ENCODE measurements at regions not wholly inside any gene's neighbourhood (a gene's known extent, or its start where the extent isn't known, plus 50 kb on each side); places are given as distances from the start of the nearest gene placed in this dataset.
A peak's percentile ranks its signal among the peaks of the same experiment; 100 is the strongest.

DNA sequence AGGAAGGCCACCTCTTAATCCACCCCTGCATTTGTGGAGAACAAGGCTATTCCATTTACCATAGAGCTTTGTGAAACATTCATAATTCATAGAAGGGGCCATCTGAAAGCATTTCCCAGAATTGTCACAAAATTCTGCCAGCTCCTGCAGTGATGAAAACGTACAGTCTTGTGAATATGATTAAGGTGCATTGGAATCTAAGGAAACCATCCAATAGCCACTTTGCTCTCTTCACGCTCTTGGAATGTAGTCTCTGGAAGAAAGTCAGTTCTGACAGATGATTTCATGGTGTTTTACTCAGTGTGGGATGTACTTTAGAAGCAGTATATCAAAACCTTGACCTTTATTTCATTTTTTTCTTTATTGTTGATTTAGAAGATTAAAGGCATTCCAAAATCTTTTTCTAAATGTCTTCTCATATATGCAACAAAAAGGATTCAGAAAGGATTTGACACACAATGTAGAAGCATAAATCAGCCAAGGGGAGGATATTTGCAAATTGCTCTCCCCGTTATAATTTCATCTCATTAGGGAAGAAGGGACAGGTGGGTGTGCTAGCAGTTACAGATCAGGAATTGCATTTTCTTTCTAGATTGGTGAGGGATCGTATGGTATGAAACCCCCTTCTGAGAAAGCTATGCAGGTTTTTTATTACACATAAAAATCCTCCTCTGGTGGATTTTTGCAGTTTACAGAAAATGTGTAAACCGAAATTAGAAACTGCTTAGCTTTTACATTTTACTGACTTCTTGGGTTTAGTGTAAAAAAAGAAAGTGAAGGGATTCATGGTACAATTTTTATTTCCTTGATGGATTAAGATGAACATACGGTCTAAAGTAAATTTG, 390.2 kb downstream of the LRIG3 start:
- DNase-seq (ENCODE audit: low read depth), result peak; percentile 78

DNA sequence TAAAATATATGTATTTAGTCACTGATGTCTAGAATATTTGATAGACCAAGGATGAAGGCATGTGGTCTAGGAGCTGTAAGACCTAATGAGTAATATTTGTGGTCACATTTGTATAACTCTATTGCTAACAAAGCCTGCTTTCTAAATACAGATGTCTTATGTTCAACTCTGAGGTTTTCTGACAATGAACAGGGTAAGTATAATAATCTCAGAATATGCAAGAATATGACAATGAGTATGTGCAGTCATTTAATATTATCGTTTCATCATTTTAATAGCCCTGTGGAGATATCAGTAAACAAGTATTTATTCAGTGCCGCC, 389.6 kb downstream of the LRIG3 start:
- peak; percentile 25 for DNase-seq (ENCODE audit: low read depth)

DNA sequence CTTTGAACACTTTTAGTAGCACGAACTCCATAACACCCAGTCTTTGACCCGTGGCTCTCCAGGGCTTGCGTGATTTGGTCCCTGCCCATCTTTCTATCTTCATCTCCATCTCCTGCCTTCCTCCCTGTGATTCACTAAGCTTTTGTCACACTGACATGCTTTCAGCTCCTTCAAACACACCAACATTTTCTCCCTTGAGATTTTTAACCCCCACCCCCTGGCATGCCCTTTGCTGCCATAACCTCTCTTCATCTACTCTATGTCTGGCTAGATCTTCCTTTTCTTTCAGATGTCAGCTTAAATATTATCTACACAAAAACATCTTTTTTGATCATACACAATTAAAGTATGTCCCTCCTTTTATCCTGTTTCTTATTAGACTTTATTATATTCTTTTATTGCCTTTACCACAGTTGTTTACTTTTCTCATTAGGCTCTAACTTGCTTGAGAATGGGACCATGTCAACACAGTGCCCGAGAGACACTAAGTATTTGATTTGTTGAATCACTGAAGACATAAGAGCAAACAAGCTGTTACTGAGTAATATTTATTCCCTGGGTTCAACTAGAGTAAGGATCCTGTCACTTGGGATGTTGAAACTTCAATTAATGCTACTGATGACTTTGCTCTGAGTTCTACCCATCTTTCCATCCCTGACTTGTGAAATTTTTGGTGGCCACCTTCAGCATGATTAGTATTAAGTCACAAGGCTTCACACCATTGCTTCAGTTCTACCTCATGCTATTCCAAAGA, 387.3 kb downstream of the LRIG3 start:
- DNase-seq (ENCODE audit: low read depth), result no peak

DNA sequence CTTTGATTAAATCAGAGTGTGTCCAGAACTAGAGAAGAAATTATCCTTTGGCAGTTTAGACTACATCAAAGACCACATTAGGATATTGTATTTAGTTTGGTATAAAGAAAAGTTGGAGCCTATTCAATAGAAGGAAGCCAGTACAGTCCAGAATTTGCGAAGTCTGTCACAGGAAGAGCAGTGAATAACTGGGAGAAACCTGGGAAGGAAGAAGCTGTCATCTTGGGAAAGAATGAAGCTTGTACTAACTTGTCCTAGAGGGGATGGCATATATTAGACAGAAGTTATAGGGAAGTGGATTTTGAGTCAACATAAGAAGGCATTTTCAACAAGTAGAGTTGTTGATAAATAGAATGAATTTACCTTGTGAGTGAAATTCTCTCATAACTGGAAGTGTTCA, 386.7 kb downstream of the LRIG3 start:
- DNase-seq (ENCODE audit: low read depth), result no peak

DNA sequence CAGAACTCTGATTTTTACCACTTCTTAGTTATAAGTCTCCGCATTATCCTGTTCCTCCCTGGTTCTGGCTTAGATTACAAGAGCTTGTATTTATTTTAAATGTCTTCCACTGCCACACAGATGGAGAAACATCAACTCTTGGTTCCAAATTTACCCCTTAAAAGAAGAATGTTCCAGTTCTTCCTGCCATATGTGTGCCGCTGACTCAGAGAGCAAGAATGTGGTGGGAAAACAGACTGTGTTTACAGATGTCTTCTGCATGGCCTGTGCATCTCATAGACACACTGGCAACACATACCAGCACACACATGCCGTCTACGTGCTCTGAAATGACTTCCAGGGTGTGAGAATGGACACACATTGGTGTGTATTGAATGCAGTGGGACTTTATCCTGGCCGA, 383.0 kb downstream of the LRIG3 start:
- DNase-seq (ENCODE audit: low read depth), result peak; percentile 56

DNA sequence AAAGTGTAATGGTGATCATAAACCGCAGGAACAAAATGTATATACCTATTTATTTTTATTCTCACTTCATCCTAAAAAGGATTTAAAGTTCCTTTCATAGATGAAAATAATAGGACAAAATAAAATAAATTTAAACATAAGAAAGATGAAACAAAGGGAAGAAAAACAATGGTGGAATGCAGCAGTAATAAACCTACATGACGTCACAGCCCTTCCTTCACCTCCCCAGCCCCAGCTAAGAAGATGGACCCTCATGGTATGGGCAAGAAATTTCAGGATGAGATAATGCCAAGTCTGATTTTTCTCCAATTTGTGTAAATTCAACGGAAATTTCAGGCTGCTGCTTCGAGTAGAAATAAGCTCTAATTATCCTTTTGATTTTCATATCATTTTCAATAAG, 381.0 kb downstream of the LRIG3 start:
- no peak for DNase-seq (ENCODE audit: low read depth)

DNA sequence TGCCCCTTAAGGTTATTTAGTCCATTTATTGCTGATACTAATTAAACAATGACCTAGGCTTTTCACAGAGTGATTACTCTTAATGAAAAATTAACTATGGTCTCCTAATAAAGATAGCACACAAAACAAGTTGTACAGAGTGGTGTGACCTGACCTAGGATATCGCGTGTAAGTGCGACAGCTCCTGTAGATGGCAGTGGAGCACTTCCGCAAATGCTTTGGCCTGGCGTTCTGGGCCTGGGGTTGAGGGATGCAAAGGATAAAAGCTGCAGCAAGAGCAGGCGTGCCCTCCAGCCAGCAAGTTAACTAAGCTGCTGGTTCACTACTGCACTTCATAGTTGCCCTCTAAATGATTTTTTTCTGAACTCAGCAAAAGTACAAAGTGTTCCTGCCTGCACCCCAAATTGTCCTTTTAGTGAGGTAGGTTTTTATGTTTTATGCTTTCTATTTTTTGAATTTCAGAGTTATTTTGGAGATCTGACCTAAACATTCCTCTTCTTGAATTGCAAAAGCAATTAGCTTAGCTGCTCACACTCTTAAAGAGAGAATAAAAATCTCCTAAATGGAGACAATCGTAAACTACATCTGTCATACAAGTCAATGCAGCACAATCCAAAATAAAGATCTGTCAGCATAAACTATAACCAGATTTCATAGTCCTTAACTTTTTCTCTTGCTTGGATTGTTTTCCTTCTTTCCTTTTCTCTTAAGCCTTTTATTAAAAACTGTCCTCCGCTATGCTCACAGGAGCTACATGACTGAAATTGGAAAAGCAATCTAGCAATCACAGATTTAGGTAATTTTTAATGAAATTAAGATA, 379.6 kb downstream of the LRIG3 start:
- peak; percentile 84 for DNase-seq (ENCODE audit: low read depth)

DNA sequence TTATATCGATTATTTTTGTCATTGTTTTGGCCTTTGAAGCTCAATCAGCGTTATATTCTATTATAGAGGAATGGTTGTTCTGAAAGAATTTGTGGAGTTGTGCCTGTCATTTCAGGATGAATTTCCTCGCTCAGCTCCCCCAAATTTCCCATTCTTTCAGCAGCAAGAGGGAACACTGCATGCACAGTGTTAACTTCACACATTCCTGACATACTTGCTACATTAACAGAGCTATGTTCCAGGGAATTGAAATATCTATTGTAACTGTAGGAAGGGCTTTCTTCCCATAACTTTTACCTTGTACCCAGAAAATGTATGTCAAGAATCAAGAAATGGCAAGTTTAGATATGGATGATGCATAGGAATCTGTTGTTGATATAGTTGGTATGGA, 379.0 kb downstream of the LRIG3 start:
- no peak for DNase-seq (ENCODE audit: low read depth)

DNA sequence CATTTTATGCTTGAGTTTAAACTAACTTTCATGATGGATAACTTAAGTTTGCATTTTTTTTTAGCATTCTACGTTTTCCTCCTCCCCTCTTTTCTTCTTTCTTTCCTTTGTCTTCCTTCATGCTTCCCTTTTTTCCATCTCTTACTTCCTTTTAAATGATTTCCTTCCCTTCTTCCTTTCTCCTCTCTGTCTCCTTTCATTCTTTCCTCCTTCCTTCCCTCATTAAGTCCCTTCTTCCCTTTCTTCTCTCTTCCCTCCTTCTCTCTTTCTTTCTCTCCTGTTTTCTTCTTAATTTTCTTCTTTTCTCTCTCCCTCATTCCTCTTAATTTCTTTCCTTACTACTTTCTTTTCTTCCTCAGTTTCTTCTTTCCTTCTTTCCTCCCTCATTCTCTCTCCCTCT, 376.0 kb downstream of the LRIG3 start:
- no peak for DNase-seq (ENCODE audit: low read depth)

DNA sequence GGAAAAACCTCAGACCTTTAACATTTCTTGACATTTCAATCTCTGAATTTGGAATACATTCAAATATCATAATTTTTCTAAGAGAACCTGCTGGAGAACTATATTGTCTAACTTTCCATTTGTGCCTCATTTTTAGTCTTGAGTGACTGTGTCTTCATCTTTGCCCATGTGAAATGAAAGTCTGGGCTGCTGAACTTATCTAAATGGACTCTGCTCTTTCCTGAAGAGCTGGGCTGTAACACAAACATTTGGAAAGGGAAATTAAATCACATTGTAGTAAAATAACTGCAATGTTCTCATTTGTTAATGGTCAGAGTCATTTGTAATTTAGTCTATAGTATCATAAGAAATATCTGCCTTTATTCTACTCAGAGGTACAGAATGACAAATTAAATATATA, 373.1 kb downstream of the LRIG3 start:
- DNase-seq (ENCODE audit: low read depth), result no peak

DNA sequence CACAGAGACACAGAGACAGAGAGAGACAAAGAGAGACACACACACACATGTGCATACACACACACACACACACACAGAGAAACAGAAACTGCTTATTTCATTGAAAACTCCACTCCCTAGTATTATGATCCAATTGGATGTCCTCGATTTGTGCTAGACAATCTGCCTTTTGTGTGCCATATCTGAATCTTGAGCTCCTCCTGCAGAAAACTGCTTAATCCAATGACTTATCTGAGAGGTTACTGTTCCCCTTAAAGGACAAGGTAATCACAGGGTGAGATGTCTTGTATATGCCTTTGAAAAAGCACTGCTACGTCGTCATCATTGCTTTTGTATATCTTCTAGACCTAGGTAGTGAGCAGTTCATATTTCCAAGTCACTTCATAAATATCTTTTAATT, 371.5 kb downstream of the LRIG3 start:
- DNase-seq (ENCODE audit: low read depth), result no peak

DNA sequence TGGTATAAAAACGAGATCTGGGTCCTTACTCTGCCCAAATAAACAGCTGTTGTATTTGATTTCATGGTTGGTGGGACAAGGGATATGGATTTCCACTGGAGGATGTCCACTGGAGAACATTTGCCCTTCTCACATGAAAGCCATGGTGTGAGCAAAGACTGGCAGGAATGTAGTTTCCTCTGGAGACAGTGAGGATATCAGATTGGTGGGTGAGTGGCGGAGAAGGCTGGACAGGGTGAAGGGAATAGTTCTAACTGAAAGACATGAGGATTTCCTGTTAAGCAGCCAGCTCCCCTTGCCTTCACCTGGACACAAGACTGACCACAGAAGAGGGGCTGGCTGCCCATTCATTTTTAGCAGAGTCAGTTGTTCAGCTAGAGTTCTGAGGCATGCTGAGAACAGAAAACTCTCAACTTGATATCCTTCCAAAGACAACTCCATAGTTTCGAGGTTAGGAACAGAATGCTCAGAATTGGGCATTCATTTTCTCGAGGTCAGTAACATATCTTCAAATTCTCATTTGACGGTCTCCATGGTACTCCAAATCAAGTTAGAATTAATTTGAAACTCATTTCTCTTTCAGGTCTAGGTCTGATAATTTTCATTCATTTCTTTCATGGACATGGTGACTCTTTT, 365.7 kb downstream of the LRIG3 start:
- no peak for DNase-seq (ENCODE audit: low read depth)

DNA sequence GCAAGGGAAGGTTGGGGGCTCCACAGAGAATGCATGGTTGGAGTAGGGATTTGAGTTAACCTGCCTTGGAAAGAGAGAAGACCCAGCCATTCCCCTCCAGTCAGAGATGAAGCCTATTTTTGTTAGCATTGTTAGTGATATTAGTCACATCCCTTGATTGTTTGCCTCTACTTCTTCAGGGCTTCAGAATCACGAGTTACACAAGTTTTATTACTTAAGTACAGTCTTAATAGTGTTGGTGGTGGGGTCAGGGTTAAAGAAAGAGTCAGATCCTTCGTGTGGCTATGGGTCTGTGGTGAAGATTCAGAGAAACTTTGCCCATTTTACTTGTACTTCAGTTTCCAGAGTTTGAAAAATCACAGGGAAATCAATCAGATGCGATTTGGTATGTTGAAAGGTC, 363.1 kb downstream of the LRIG3 start:
- DNase-seq (ENCODE audit: low read depth), result peak; percentile 17

DNA sequence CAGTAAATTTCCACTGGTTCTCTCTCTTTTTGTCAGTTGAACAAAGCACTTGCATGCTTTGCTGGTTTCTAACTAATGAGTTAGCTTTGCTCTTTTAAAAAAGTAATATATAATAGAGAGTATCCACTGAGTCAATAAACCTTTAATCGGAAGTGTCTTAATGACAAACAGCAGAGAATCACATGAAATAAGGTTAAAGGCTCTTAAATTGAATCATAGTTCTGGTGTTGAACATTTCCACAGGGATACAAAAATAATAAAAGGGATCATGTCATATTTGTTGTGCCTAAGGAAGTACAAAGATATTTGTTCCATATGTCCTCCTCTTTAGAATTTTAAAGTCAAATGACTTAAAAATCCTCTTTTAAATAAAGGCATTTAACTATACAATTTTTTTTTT, 362.6 kb downstream of the LRIG3 start:
- no peak for DNase-seq (ENCODE audit: low read depth)

DNA sequence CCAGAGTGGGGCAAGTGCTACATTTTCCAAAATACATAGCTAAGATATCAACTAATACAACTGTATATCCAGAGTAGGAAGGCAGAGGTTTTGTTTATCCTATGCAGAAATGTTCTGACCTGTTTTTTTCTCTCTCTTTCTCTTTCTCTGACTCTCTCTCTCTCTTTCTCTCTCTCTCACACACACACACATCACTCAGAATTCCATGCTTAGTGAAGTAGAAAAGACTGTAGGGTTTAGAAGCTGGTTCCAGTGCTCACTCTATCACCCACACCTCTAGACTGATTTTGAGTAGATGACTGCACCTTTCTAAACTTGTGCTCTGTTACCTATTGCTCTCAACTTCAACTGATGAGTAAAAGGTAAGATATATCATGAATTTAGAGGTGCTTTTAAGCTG, 356.7 kb downstream of the LRIG3 start:
- DNase-seq (ENCODE audit: low read depth), result no peak

DNA sequence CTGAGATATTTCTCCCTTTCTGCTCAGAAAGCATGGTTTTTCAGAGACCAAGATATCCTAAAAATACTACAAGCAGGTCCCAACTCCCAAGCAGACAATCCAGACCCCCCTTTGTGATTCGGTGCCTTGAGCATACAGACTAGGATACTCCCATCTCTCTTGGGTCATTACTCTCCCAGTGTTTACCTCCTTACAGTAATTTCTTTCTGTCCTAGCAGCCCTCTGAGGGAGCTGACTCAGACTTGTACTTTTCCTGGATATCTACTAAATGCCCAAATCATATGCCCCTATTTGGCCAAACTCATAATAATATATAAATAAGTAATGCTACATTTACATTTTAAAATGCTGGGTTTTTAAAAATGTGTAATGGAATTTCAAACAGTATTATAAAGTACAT, 355.6 kb downstream of the LRIG3 start:
- DNase-seq (ENCODE audit: low read depth), result no peak

DNA sequence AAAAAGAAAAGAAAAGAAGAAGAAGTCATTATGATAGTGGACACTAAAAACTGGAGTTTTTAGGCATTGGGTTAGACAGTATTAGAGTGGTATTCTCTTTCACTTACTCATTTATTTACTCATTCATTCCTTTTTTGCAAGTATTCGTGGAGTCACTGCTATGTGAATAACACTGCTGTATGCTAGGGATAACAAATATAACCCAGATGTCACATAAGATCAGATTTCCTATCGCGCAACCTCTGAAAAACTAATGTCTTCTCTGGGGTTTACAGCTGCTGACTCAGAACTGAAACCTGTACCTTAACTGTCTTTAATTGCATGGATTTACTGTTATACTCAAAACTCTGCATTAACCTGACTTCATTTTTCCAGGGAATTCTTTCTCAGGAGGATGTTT, 353.7 kb downstream of the LRIG3 start:
- DNase-seq (ENCODE audit: low read depth), result peak; percentile 32

DNA sequence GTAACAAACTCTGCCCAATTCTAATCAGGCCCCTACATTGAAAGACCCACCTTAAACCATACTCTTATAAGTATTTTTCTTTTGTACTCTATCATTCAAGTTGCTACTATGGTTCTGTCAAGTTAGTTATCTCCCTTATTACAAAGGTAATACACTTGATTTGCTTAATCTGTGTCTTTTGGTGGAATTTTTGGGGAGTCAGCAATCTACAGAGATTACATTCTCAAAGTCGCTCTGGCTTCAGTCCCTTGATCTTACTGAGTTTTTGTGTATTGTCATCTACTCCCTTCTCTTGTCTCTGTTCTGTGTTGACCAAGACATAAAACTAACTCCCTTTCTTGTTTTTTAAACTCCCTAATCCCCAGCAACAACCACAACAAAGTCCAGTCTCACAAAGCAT, 353.1 kb downstream of the LRIG3 start:
- DNase-seq (ENCODE audit: low read depth), result no peak

DNA sequence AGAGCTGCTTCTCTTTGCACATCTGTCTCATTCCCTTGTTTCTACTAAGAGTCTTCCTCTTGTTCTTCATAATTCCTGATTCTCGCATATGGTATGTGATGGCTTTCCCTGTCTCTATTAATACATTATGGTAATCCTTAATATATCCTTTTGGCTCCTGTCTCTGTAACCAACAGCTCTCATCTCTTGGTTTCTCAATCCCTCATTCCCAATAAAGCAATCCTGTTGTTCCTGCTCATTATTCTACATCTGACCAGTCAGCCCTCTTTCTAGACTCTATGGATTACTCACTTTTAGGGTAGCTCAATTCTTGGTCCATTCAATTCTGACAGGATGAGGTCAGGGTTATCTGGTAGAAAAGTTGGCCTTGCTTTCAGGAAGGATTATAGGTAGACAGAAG, 349.9 kb downstream of the LRIG3 start:
- no peak for DNase-seq (ENCODE audit: low read depth)

DNA sequence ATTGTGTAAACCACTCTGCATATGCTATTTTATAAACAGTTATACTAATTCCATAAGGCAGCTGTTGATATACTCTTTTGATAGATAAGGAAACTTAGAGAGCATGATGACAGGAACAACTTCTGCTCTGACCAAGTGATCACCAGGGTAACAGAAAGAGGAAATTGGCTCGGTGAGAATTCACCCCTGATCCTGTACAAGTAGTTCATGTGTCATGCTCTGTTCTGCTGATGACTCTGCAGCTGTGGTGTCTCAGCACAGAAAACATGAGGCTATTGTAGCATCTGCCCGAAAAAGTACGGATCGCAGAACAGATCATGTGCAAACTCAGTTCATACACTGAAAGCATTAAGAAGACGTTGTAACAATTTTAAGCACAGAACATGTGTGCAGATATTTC, 345.0 kb downstream of the LRIG3 start:
- peak; percentile 34 for DNase-seq (ENCODE audit: low read depth)

DNA sequence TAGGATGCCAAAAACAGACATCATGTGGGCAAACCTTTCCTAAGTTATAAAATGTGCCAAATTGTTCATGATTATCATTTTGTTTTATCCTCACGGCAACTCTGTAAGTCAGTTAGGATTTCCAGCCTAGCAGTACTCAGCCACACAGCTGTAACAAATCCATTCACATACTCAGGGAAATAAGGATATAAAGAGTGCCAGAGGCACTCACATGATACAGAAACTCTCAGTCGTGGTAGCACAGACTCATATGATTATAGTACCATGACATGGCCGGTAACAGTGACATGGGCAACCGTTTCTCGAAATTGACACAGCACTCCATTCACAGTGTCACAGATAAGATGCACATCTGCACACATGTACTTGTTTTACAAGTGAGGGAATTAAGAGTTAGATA, 344.2 kb downstream of the LRIG3 start:
- DNase-seq (ENCODE audit: low read depth), result no peak

DNA sequence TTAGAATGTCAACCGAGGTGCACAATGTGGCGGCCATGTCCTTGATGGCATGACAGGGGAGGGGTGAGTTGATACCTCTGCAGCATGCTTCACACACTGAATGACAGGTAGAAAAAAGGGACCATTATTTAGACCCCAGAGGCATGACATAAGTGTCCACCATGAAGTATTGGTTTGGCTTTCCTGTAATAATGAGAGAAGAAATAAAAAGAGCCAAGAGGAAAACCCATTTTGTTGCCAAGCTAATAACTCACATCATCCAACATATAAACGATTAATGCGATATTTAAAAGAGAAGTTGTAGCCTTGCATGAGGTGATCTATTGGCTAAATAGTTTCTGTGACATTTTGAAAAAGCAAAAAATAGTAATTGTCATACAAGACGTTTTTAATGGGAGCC, 343.4 kb downstream of the LRIG3 start:
- no peak for DNase-seq (ENCODE audit: low read depth)
